NK-92 (cell line): ENCODE measurements at regions not wholly inside any gene's neighbourhood (a gene's known extent, or its start where the extent isn't known, plus 50 kb on each side); places are given as distances from the start of the nearest gene placed in this dataset.
A peak's percentile ranks its signal among the peaks of the same experiment; 100 is the strongest.
"Not testable (repeated sequence)": the region's sequence is repeated elsewhere in the genome, so short reads cannot be mapped to it uniquely, and the experiment has no call there.

Experiments
- DNase-seq: peaks from one replicate; lab custom pipeline; 2025; ENCODE audit not compliant: unreplicated experiment; lab: John Stamatoyannopoulos, UW

DNA sequence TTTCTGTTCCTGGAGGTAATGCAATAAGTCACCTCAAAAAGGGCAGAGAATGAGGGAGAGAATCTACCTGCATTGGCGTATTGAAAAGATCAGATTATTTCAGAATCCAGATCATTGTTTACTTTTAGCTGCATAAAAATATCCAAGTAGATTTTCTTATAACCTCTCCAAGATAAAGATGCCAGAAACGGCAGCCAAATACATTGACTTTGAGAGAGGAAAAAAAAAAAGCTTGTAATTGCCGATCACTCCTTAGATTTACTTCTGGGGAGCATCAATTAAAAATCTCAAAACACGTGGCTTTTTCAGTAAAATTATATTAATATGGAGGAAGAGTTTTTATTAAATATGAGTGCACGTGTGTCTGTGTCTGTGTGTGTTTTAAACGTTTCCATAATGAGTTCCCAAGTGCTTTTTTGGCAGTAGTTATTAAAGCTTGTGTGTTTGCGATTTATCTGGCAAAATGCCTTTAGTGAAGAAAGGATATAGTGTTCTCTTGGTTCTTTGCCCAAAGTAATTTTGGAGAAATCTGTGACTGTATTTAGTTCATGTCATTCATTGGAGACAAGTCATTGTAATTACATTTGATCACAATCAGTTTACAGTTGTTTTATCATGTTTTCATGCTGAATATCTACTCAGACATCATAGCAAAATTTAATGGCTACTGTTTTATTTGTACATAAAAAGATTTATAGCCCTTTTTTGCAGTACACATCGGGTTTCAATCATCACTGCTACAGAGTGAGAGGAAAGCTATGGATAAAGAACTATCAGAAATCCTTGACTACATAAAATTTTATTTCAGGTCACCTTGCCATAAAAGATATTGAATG is 176.1 kb downstream of the TM9SF2 start:
- no peak for DNase-seq

DNA sequence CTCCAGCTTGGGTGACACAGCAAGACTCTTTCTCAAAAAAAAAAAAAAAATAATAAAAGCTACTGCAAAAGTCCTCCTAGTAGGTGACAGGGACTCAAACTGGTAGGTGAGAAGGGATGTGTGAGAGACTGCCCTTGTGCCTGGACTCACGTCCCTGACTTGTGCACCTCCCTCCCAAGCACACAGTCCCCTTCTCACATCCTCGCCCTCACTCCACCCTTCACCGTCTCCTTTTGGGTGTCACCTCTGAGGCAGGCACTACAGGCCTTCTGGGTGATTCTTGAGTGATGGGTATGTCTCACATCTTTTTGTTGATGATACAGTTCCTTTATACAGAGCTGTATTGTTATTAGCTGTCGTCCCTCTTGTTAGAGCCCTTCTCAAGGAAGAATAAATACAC is 170.5 kb downstream of the TM9SF2 start:
- DNase-seq: no peak

GRCh38 chr13:99669096-99669495 is 167.8 kb downstream of the TM9SF2 start:
- DNase-seq: not testable (repeated sequence)

- no peak for DNase-seq
These were observed 165.0 kb downstream of the TM9SF2 start for GRCh38 chr13:99666146-99666805.

DNA sequence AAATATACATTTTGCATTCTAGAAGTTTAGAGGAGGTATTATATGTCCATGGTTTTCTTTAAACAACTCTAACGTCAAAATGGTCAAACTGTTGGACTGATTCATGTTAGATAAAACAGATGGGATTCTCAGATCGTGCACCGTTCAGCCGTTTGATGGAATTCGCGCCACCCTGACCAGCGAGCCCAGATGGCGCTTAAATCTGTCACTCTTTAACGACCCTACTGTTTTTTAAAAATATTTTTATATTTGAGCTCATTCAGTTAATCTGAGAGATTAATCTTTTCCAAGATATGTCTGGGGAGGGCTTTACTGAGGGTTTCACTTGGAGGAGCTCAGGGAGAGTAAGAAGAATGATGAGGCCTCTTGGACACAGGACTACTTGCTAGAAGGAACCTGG is 164.4 kb downstream of the TM9SF2 start:
- DNase-seq: no peak

DNA sequence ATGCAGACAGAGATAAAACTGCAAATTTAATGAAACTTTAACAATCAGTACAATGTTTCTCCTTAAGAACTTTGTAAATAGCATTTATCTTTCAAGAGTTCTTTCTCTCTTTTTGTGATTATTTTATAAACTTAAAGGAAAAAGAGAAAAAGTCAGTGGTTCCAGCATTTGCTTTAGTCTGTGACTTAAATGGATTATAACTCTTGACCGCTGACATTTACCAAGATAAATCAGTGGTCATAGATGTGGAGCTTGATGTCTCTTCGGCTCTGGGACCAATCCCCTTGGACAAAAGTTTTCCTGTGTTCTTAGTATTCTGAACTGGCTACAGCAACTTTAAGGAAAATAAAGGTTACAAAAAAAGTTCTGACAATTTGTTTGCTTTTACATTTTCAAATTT is 162.6 kb downstream of the TM9SF2 start:
- DNase-seq: no peak

DNA sequence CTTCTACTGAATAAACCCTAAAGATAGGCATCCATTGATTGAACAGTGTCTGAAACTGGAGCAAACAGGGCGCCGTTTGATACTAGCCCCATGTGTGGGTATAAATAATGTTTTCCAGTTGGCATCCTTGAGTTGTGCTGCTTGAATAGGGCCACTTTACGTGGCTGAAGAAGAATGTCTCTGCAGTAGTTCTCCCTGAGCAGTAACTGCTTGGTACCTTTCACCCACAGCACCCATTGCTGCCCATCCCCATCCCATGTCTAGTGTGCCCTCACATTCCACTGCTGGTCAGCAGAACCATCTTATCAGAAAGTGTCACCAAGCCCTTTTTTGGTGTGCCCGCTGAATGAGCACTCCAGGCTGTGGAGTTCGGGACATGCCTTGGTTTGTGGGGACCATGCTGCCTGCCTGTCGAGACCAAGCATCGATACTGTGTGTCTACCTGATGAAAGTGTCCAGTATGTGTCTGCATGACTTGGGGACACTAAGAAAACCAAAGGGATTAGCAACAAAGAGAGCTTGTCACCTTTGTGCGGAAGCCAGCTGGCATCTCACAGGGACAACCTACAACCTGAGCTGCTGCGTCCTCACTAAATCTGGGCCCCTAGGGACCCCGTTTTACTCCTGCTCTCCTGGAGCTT is 162.0 kb downstream of the TM9SF2 start:
- DNase-seq: no peak

DNA sequence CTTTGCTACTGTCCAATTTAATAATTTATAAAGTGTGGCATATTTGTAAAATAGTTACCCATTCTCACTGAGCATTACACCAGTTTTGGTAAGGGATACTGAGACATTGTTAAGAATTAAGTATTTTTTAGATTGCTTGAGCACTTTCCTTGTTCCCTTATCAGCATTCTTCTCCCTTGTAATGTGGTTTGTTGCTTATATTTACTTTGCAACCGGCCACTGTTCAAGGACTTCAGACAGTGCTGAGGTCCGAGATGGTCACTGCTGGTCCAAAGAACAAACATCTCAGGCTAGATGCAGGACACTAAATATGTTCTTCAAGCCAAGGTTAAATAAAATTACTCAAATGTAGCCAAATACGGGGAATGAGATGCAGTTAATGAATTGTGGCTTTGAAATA is 161.4 kb downstream of the TM9SF2 start:
- no peak for DNase-seq

DNA sequence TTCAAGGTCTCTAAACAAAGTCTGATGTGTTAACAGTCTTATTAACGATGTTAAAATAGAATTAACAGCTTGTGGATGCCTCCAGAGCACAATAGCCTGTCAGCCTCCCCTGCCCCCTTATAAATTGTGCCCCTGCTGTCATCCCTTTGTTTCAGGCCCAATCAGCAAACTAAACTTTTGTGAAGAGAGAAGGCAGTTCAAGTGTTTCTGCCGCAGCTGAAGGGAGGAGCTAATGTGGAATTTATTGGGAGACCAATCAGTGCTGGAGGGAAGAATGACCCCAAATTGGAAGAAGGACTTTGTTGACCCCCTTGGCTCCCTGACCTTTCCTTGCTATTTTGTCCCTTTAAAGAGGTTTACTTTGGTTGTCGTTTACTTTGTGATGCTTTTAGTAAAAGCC is 160.5 kb downstream of the TM9SF2 start:
- DNase-seq: no peak

DNA sequence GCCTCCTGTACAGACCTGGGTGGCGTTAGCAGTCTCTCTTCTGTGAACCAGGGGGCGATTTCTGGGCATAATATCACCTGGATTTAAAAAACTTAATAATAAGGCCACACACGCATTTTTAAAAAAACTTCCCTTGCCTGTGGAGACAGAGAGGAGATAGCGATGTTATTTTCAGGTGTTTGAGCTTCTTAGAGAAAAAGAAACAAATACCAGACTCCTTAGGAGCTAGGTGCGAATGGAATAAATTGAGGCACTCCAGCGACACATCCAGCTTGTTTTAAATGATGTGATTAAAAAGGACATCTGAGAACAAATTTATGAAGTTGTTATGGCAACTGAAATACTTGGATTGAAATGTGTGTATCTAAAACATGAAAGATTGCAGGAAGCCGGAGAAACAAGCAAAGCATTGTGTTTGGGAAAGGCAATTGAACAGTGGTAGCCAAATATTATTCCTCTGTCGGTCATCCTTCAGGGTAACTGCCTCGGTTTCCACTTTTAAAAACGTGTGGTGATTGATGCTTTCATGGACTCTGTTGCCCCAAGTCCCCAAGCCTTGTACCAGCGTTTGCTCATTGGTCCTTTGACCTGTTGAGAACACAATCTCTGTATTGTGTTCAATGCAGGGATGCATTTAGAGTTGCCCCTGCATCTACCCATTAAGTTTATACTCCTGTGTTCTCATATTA is 158.7 kb downstream of the TM9SF2 start:
- DNase-seq: no peak

GRCh38 chr13:99659226-99659625 is 158.0 kb downstream of the TM9SF2 start:
- no peak for DNase-seq

DNA sequence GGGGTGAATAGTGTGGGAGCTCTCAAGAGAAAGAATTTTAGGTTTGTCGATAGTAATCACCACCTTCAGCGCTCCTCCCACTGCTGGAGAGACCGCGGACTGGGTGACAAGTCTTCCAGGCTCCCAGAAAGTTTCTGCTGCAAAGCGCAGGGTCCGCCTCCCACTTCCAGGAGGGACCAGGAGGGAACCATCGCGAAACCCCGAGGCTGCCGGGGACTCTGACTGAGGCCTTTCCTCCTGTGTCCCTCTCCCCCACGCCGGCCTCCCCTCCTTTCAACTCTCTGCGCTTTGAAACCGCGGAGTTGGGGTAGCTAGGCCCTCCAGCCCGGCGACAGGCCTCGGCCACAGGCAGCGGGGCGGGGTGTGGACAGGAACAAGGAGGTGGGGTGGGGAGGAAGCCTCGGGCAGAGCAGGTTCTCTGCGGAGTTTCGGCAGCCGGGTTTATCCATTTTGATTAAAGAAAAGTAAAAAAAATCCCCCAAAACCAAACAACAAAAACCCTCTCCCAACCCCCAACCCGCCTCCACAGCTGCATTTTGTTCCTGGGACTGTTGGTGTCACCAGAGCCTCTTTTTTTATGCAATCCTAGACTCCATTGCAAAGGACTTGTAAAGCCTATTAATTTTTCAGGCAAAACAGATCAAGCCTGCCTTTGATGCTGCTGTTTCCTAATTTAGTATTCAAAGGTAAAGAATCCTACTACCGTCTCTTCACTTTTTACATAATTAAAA is 157.2 kb downstream of the TM9SF2 start:
- no peak for DNase-seq

- DNase-seq: no peak
These were observed 156.6 kb downstream of the TM9SF2 start for GRCh38 chr13:99657848-99658260.

DNA sequence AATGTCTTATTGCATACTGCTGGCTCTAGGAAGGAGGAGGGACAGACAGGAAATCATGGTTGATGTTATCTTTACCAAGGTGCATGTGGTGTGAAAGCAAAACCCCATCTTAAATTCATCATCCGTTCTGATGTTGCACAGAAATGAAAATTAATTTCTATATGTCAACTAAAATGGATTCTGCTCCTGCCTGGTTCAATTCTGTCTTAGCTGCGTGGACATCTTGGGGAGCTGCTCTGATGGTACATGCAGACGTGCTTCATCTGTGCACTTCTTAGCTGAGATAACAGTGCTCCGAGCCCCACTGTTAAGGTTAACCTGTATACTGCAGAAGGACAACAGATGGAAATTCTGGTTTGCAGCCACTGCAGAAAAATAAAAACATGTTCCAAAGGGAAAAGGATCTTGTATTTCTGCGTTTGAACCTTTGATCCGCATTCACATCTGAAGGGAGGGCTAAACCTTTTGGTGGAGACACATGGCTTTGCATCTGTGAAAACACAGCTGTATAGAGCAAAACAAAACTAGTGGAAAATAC is 155.6 kb downstream of the TM9SF2 start:
- no peak for DNase-seq

DNA sequence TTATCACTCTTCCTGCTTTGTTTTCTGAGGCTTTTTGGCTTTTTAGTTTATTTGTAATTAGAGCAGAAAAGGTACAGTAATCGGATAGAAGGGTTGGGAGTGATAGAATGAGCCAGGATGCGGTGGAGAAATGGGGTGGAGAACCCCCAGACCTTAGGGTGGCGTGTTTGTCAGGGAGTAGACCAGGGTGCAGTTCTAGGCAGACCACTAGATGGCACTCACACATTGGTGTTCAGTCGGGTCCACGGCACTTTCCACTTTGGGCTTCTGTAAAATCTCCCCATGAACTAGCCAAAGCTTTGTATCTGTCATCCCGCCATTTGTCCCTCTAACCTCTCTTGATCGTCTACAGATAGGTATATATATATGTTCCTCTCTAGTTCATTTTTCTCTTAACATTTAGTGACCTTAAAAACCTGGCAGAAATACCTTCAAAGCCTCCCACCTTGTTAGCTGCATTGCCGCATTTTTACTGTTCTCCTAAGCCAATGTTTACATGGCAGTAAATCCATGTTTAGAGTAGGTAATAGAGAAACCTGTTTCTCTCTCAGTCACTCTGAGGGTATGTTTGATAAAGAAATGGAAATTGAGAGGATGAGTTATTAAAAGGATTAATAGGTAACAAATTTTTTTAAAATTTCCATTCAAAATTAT is 154.9 kb downstream of the TM9SF2 start:
- DNase-seq: peak; percentile 5

GRCh38 chr13:99655351-99656091 is 154.2 kb downstream of the TM9SF2 start:
- no peak for DNase-seq

- no peak for DNase-seq
These were observed 152.8 kb downstream of the TM9SF2 start for GRCh38 chr13:99654076-99654475.

GRCh38 chr13:99653526-99653925 is 152.3 kb downstream of the TM9SF2 start:
- DNase-seq: no peak

GRCh38 chr13:99652901-99653300 is 151.6 kb downstream of the TM9SF2 start:
- DNase-seq: no peak
